ENCODE measurements at regions not wholly inside any gene's neighbourhood (a gene's known extent, or its start where the extent isn't known, plus 50 kb on each side); places are given as distances from the start of the nearest gene placed in this dataset.

- Histone ChIP-seq H3K27me3 (ENCODE audit: insufficient read depth, poor library complexity, severe bottlenecking) (no peaks in the 10 kb centered on the region), H3K4me3 (replicated peaks; ENCODE audit: insufficient read depth, low read length) (no peak overlapping the region), H3K27ac (replicated peaks) (no peak overlapping the region)
- TF ChIP-seq CTCF (IDR thresholded peaks at IDR 0.05; ENCODE audit: insufficient read depth, low read length) = no peak
- TF ChIP-seq REST (IDR thresholded peaks at IDR 0.05; ENCODE audit: insufficient replicate concordance, low read depth) = no peak
- TF ChIP-seq POLR2AphosphoS5 (IDR thresholded peaks at IDR 0.05; ENCODE audit: low read depth) = no peak
- TF ChIP-seq GABPA (IDR thresholded peaks at IDR 0.05; ENCODE audit: low read depth) = no peak
- no peak for TF ChIP-seq SPI1 (IDR thresholded peaks at IDR 0.05; ENCODE audit: borderline replicate concordance, low read depth)
- DNase-seq (ENCODE audit: low read depth in 1 of 2, low spot score in 1 of 2) = no peak
Measured at GRCh38 chr10:55320187-55320700, 519.2 kb upstream of the PCDH15 start.

- TF ChIP-seq CTCF (IDR thresholded peaks at IDR 0.05; ENCODE audit: insufficient read depth, low read length) = no peak
- TF ChIP-seq SPI1 (IDR thresholded peaks at IDR 0.05; ENCODE audit: borderline replicate concordance, low read depth) = no peak
- TF ChIP-seq REST (IDR thresholded peaks at IDR 0.05; ENCODE audit: insufficient replicate concordance, low read depth) = no peak
- TF ChIP-seq POLR2AphosphoS5 (IDR thresholded peaks at IDR 0.05; ENCODE audit: low read depth) = no peak
- TF ChIP-seq GABPA (IDR thresholded peaks at IDR 0.05; ENCODE audit: low read depth) = no peak
- DNase-seq (ENCODE audit: low read depth in 1 of 2, low spot score in 1 of 2) = no peak
- no peaks in the 10 kb centered on the region for H3K27me3 ChIP-seq (ENCODE audit: insufficient read depth, poor library complexity, severe bottlenecking)
Measured at GRCh38 chr10:55311848-55312635, 511.0 kb upstream of the PCDH15 start.

GRCh38 chr10:55310143-55310542, 509.1 kb upstream of the PCDH15 start:
- Histone ChIP-seq H3K4me3 (replicated peaks; ENCODE audit: insufficient read depth, low read length) (no peak overlapping the region), H3K27ac (replicated peaks) (no peak overlapping the region), H3K27me3 (ENCODE audit: insufficient read depth, poor library complexity, severe bottlenecking) (no peaks in the 10 kb centered on the region)
- no peak for DNase-seq (ENCODE audit: low read depth in 1 of 2, low spot score in 1 of 2)
- no peak for TF ChIP-seq GABPA (IDR thresholded peaks at IDR 0.05; ENCODE audit: low read depth)
- no peak for TF ChIP-seq SPI1 (IDR thresholded peaks at IDR 0.05; ENCODE audit: borderline replicate concordance, low read depth)
- no peak for TF ChIP-seq REST (IDR thresholded peaks at IDR 0.05; ENCODE audit: insufficient replicate concordance, low read depth)
- no peak for TF ChIP-seq CTCF (IDR thresholded peaks at IDR 0.05; ENCODE audit: insufficient read depth, low read length)
- TF ChIP-seq POLR2AphosphoS5 (IDR thresholded peaks at IDR 0.05; ENCODE audit: low read depth) = no peak

More at GRCh38 chr10:55311848-55312635, 511.0 kb upstream of the PCDH15 start:
- no peak overlapping the region for H3K27ac ChIP-seq (replicated peaks)
- no peak overlapping the region for H3K4me3 ChIP-seq (replicated peaks; ENCODE audit: insufficient read depth, low read length)

Data from HL-60 (cell line).